H1 (cell line): ENCODE measurements at regions not wholly inside any gene's neighbourhood (a gene's known extent, or its start where the extent isn't known, plus 50 kb on each side); places are given as distances from the start of the nearest gene placed in this dataset.

Source experiments
- CTCF ChIA-PET: fragments of 300-600 bp; sonication (Branson Sonifier 250); formaldehyde crosslinking; loops from one replicate; lab custom pipeline; 2021; ENCODE audit not compliant: partially characterized antibody; lab: Charles Lee
- POLR2A ChIA-PET: fragments of 300-600 bp; sonication (Branson Sonifier 250); formaldehyde crosslinking; loops from one replicate; lab custom pipeline; 2021; ENCODE audit warnings: inconsistent platforms; ENCODE audit not compliant: partially characterized antibody; lab: Charles Lee
- DNase-seq, 2 experiments: peaks; one replicate each; pipeline versions ENCODE4 v3.0.0 to v3.0.0-alpha.2; 2010 to 2022; ENCODE audit warnings: low spot score in 2 of 2, low read depth in 1 of 2, mixed read lengths in 1 of 2
- FAIRE-seq: peaks from 2 replicates; lab custom pipeline; 2011; peaks lifted over from hg19 to GRCh38; lab: Jason Lieb, UNC
- H2AFZ ChIP-seq: 2 replicates; pipeline ENCODE4 v1.8.1; 2012; ENCODE audit warnings: low read length, inconsistent platforms
- H2AK5ac ChIP-seq: 2 replicates; pipeline ENCODE4 v1.6.1; 2013; ENCODE audit warnings: low read depth, low read length
- H2BK120ac ChIP-seq: replicated peaks from 2 replicates; pipeline ENCODE3; 2013; ENCODE audit warnings: low read depth, low read length, inconsistent platforms
- H2BK12ac ChIP-seq: 2 replicates; pipeline ENCODE4 v1.6.1; 2013; ENCODE audit warnings: low read depth, low read length
- H2BK15ac ChIP-seq: 2 replicates; pipeline ENCODE4 v1.6.1; 2013; ENCODE audit warnings: low read length
- H2BK20ac ChIP-seq: 2 replicates; pipeline ENCODE4 v1.6.1; 2013; ENCODE audit warnings: low read length
- H2BK5ac ChIP-seq: 2 replicates; pipeline ENCODE4 v1.6.1; 2013; ENCODE audit warnings: low read depth, low read length
- H3K14ac ChIP-seq: 2 replicates; pipeline ENCODE4 v1.6.1; 2013; ENCODE audit warnings: inconsistent platforms; ENCODE audit not compliant: insufficient read length
- H3K18ac ChIP-seq: 2 replicates; pipeline ENCODE4 v1.6.1; 2013; ENCODE audit warnings: low read length; ENCODE audit errors: extremely low read depth
- H3K23ac ChIP-seq: 2 replicates; pipeline ENCODE4 v1.6.1; 2013; ENCODE audit warnings: inconsistent platforms; ENCODE audit not compliant: insufficient read length
- H3K23me2 ChIP-seq: 2 replicates; pipeline ENCODE4 v1.6.1; 2013; ENCODE audit warnings: low read depth, low read length
- H3K27ac ChIP-seq: 2 replicates; pipeline ENCODE4 v1.6.1; 2011; ENCODE audit warnings: low read depth, low read length, inconsistent platforms
- H3K27me3 ChIP-seq, 4 experiments: replicated peaks in 1 of 4; 1 replicate in 1 of 4; 2 replicates in 3 of 4; pipeline versions ENCODE4 v1.6.1 to v1.8.1; 2011 to 2013; ENCODE audit warnings: low read length in 3 of 4, mild to moderate bottlenecking in 3 of 4, inconsistent platforms in 2 of 4, mixed read lengths in 2 of 4, moderate library complexity in 1 of 4; ENCODE audit not compliant: control insufficient read depth in 3 of 4, insufficient read depth in 3 of 4; ENCODE audit errors: extremely low read depth in 1 of 4
- H3K36me3 ChIP-seq, 4 experiments: 2 replicates each; pipeline versions ENCODE4 v1.6.1 to v1.8.1; 2011 to 2013; ENCODE audit warnings: mild to moderate bottlenecking in 4 of 4, low read length in 3 of 4, moderate library complexity in 2 of 4, control low read depth in 1 of 4, inconsistent platforms in 1 of 4; ENCODE audit not compliant: insufficient read depth in 4 of 4, control insufficient read depth in 2 of 4
- H3K4ac ChIP-seq: replicated peaks from 2 replicates; pipeline ENCODE3; 2013; ENCODE audit warnings: low read length, low read depth, mixed read lengths, inconsistent platforms; ENCODE audit not compliant: insufficient read length
- H3K4me1 ChIP-seq, 4 experiments: replicated peaks in 1 of 4; 1 replicate in 1 of 4; 2 replicates in 3 of 4; pipeline versions ENCODE4 v1.6.1 to v1.8.1; 2011 to 2013; ENCODE audit warnings: low read length in 3 of 4, inconsistent platforms in 2 of 4, mixed read lengths in 1 of 4; ENCODE audit not compliant: insufficient read depth in 4 of 4, control insufficient read depth in 3 of 4
- H3K4me2 ChIP-seq, 2 experiments: 2 replicates each; pipeline versions ENCODE4 v1.6.1 to v1.8.1; 2011 to 2013; ENCODE audit warnings: low read depth in 2 of 2, low read length in 2 of 2, control low read depth in 1 of 2, inconsistent platforms in 1 of 2, mild to moderate bottlenecking in 1 of 2; ENCODE audit not compliant: insufficient read depth in 1 of 2
- H3K4me3 ChIP-seq, 4 experiments: fragments of 200-600, 300-600 bp in 1 of 4; sonication (generic), shearing (Covaris generic), sonication (Bioruptor Twin) in 1 of 4; 2 replicates each; pipeline versions ENCODE4 v1.5.1 to v1.8.1; 2011 to 2016; ENCODE audit warnings: low read length in 4 of 4, low read depth in 3 of 4, control low read depth in 2 of 4, inconsistent platforms in 2 of 4, mild to moderate bottlenecking in 2 of 4, mixed read lengths in 1 of 4, moderate library complexity in 1 of 4; ENCODE audit not compliant: insufficient read depth in 2 of 4; ENCODE audit errors: extremely low read depth in 1 of 4
- H3K56ac ChIP-seq: replicated peaks from 2 replicates; pipeline ENCODE3; 2013; ENCODE audit warnings: low read depth, mild to moderate bottlenecking, mixed read lengths, low read length, inconsistent platforms; ENCODE audit not compliant: insufficient read length
- H3K79me1 ChIP-seq: 2 replicates; pipeline ENCODE4 v1.6.1; 2013; ENCODE audit warnings: low read depth, low read length, control low read depth
- H3K79me2 ChIP-seq, 2 experiments: 2 replicates each; pipeline versions ENCODE4 v1.6.1 to v1.8.1; 2012 to 2013; ENCODE audit warnings: low read length in 2 of 2, mild to moderate bottlenecking in 2 of 2, inconsistent platforms in 1 of 2; ENCODE audit not compliant: insufficient read depth in 2 of 2, control insufficient read depth in 1 of 2
- H3K9ac ChIP-seq, 4 experiments: replicated peaks in 1 of 4; 1 replicate in 1 of 4; 2 replicates in 3 of 4; pipeline versions ENCODE4 v1.6.1 to v1.8.1; 2011 to 2013; ENCODE audit warnings: low read depth in 3 of 4, low read length in 3 of 4, control low read depth in 2 of 4, mild to moderate bottlenecking in 2 of 4, moderate library complexity in 2 of 4, inconsistent platforms in 1 of 4; ENCODE audit errors: extremely low read depth in 1 of 4
- H3K9me3 ChIP-seq, 2 experiments: 2 replicates each; pipeline versions ENCODE4 v1.6.1 to v1.8.1; 2012 to 2013; ENCODE audit warnings: mild to moderate bottlenecking in 2 of 2, moderate library complexity in 2 of 2, control low read depth in 1 of 2, inconsistent platforms in 1 of 2, low read depth in 1 of 2, low read length in 1 of 2, mixed read lengths in 1 of 2; ENCODE audit not compliant: insufficient read depth in 2 of 2
- H4K20me1 ChIP-seq, 2 experiments: replicated peaks in 1 of 2; 2 replicates each; pipeline versions ENCODE3 to v1.8.1; 2011 to 2013; ENCODE audit warnings: inconsistent platforms in 2 of 2, low read length in 2 of 2, mild to moderate bottlenecking in 1 of 2; ENCODE audit not compliant: insufficient read depth in 2 of 2, control insufficient read depth in 1 of 2
- H4K5ac ChIP-seq: 2 replicates; pipeline ENCODE4 v1.6.1; 2013; ENCODE audit warnings: low read length, low read depth, mixed read lengths, inconsistent platforms; ENCODE audit not compliant: insufficient read length
- H4K8ac ChIP-seq: 2 replicates; pipeline ENCODE4 v1.8.0; 2013; ENCODE audit warnings: mild to moderate bottlenecking, moderate library complexity, low read length, inconsistent platforms; ENCODE audit not compliant: insufficient read depth; ENCODE audit errors: extremely low read depth
- H4K91ac ChIP-seq: replicated peaks from 2 replicates; pipeline ENCODE3; 2013; ENCODE audit warnings: low read length, mixed read lengths, inconsistent platforms; ENCODE audit not compliant: insufficient read length
- ATF3 ChIP-seq: IDR thresholded peaks from 2 replicates; pipeline ENCODE4 v1.6.1; 2011; ENCODE audit warnings: low read depth, mild to moderate bottlenecking, low read length; ENCODE audit not compliant: insufficient read depth
- CBX8 ChIP-seq: fragments of 300-800, 300-1000 bp; sonication (generic); IDR thresholded peaks from 2 replicates; pipeline ENCODE4 v1.7.1; 2016; ENCODE audit warnings: low read depth, low read length, borderline replicate concordance
- CTBP2 ChIP-seq: IDR thresholded peaks from 2 replicates; pipeline ENCODE4 v1.7.0; 2011; ENCODE audit warnings: borderline replicate concordance, mild to moderate bottlenecking, moderate library complexity, mixed read lengths, low read length; ENCODE audit not compliant: insufficient read depth, insufficient read length
- CTCF ChIP-seq, 3 experiments: IDR thresholded peaks; 1 replicate in 2 of 3; 2 replicates in 1 of 3; pipeline versions ENCODE4 v1.5.1 to v1.6.1; 2011; ENCODE audit warnings: low read length in 3 of 3, mild to moderate bottlenecking in 3 of 3, inconsistent platforms in 2 of 3, low read depth in 1 of 3, moderate library complexity in 1 of 3; ENCODE audit not compliant: insufficient read depth in 1 of 3; ENCODE audit errors: control extremely low read depth in 1 of 3
- KDM1A ChIP-seq: fragments of 200-600, 300-600 bp; sonication (generic); IDR thresholded peaks from 2 replicates; pipeline ENCODE4 v1.7.1; 2016; ENCODE audit warnings: mild to moderate bottlenecking, low read length, borderline replicate concordance
- KDM4A ChIP-seq: IDR thresholded peaks from one replicate; pipeline ENCODE4 v1.7.1; 2012; ENCODE audit warnings: low read depth, mild to moderate bottlenecking, moderate library complexity, low read length, inconsistent platforms; ENCODE audit not compliant: severe bottlenecking
- KDM5A ChIP-seq: fragments of 200-600 bp; IDR thresholded peaks from 2 replicates; pipeline ENCODE4 v1.7.1; 2012; ENCODE audit warnings: mild to moderate bottlenecking, low read length, inconsistent platforms, mixed read lengths
- RXRA ChIP-seq: IDR thresholded peaks from 2 replicates; pipeline ENCODE4 v1.6.1; 2011; ENCODE audit warnings: low read depth, mild to moderate bottlenecking, low read length, moderate library complexity; ENCODE audit not compliant: insufficient read depth
- USF2 ChIP-seq: IDR thresholded peaks from 2 replicates; pipeline ENCODE4 v1.6.1; 2011; ENCODE audit warnings: low read length, improper control_type of control experiment
- WGBS, 2 experiments: shearing (Covaris generic) in 1 of 2; methylation state at CpG; one replicate each; pipeline versions ENCODE4 v1.1.6 to v1.1.7; 2013 to 2015; ENCODE audit warnings: low lambda C conversion rate in 2 of 2, mixed read lengths in 2 of 2, inconsistent platforms in 1 of 2, low coverage in 1 of 2, missing lambda C conversion rate in 1 of 2; ENCODE audit not compliant: insufficient replicate concordance in 2 of 2, insufficient coverage in 1 of 2, insufficient read length in 1 of 2; ENCODE audit errors: extremely low coverage in 1 of 2, missing lambda C conversion rate in 1 of 2; 5-methylcytosine and 5-hydroxymethylcytosine counted together

GRCh38 chr2:43022896-43023295 is 203.5 kb downstream of the ZFP36L2 start:
- no peak overlapping the region for H2AK5ac ChIP-seq
- no peaks in the 10 kb centered on the region for H3K79me1 ChIP-seq
- no peak overlapping the region for H4K5ac ChIP-seq
- H3K4me1 ChIP-seq = peaks cover 2 to 10% (median 3%) of the 10 kb centered on the region in 4 experiments; a peak in 4 of 7 replicates
- FAIRE-seq = no peak
- H3K56ac ChIP-seq = no peak overlapping the region
- H2BK5ac ChIP-seq = no peak overlapping the region
- no peak overlapping the region for H4K91ac ChIP-seq
- no peak overlapping the region for H3K23ac ChIP-seq
- no peaks in the 10 kb centered on the region for H3K27me3 ChIP-seq
- H3K4ac ChIP-seq = no peak overlapping the region
- no peak overlapping the region for H3K4me3 ChIP-seq
- no peak overlapping the region for H4K8ac ChIP-seq
- ChIA-PET POLR2A (interaction anchor here (1.6 kb wide), 1 partner anchor 48 kb away, joined by 4 read pairs; no protein-coding TSS in a partner anchor), CTCF (interaction anchor here (0.7 to 8.5 kb wide), 19 partner anchors 9 to 461 kb away, joined by 3 to 94 read pairs (median 5); no protein-coding TSS in a partner anchor)
- H2BK20ac ChIP-seq = 0 out of 2 replicates have a peak overlapping the region, but pooled peaks have one; percentile 7
- no peak overlapping the region for H3K4me2 ChIP-seq
- H2BK15ac ChIP-seq = no peak overlapping the region
- no peaks in the 10 kb centered on the region for H3K23me2 ChIP-seq
- peaks cover 0 to 5% of the 10 kb centered on the region in 2 experiments; a peak in 3 of 4 replicates for H3K9me3 ChIP-seq
- no peak overlapping the region for H3K14ac ChIP-seq
- WGBS, 2 experiments = 88% methylated on average over 5 of the region's 5 CpGs; no CpG with 5 or more reads in 1 of the 2 experiments
- no peak overlapping the region for H2BK120ac ChIP-seq
- no peak overlapping the region for H3K18ac ChIP-seq
- no peak overlapping the region for H3K9ac ChIP-seq
- no peaks in the 10 kb centered on the region for H3K36me3 ChIP-seq
- DNase-seq = no peak
- H4K20me1 ChIP-seq = no peaks in the 10 kb centered on the region
- H3K79me2 ChIP-seq = no peaks in the 10 kb centered on the region
- no peak overlapping the region for H3K27ac ChIP-seq
- H2AFZ ChIP-seq = no peak overlapping the region
- no peak overlapping the region for H2BK12ac ChIP-seq
- TF ChIP-seq KDM1A = no peak
- TF ChIP-seq KDM5A = no peak
- no peak for TF ChIP-seq CTBP2
- TF ChIP-seq USF2 = no peak
- TF ChIP-seq RXRA = no peak
- no peak for TF ChIP-seq CTCF (IDR thresholded peaks at IDR 0.05; ENCODE audit: control extremely low read depth in 1 of 3, insufficient read depth in 1 of 3, low read depth in 1 of 3, low read length in 3 of 3)
- no peak for TF ChIP-seq ATF3
- TF ChIP-seq CBX8 = no peak
- TF ChIP-seq KDM4A = no peak
